Osteoblast (primary cell): ENCODE measurements at regions not wholly inside any gene's neighbourhood (a gene's known extent, or its start where the extent isn't known, plus 50 kb on each side); places are given as distances from the start of the nearest gene placed in this dataset.

Source experiments
- DNase-seq: peaks from one replicate; pipeline ENCODE4 v3.0.0; 2011; ENCODE audit warnings: low spot score, mixed read lengths; ENCODE audit not compliant: insufficient read length; ENCODE audit errors: missing footprints
- H2AFZ ChIP-seq: 2 replicates; pipeline ENCODE4 v1.6.0; 2011; ENCODE audit warnings: mild to moderate bottlenecking, low read length
- H3K27ac ChIP-seq: 2 replicates; pipeline ENCODE4 v1.5.1; 2011; ENCODE audit warnings: mild to moderate bottlenecking, low read depth, low read length, moderate library complexity
- H3K27me3 ChIP-seq: 2 replicates; pipeline ENCODE4 v1.6.0; 2012; ENCODE audit warnings: mild to moderate bottlenecking, control low read depth, inconsistent platforms, low read length, moderate library complexity; ENCODE audit not compliant: insufficient read depth
- H3K36me3 ChIP-seq: 2 replicates; pipeline ENCODE4 v1.5.1; 2011; ENCODE audit warnings: mild to moderate bottlenecking, low read length, control low read depth, moderate library complexity; ENCODE audit not compliant: insufficient read depth
- H3K4me1 ChIP-seq: 2 replicates; pipeline ENCODE4 v1.5.1; 2011; ENCODE audit warnings: mild to moderate bottlenecking, low read length, control low read depth, moderate library complexity; ENCODE audit not compliant: insufficient read depth
- H3K4me2 ChIP-seq: 2 replicates; pipeline ENCODE4 v1.6.0; 2011; ENCODE audit warnings: mild to moderate bottlenecking, low read length; ENCODE audit not compliant: insufficient read depth
- H3K4me3 ChIP-seq: fragments of 200-600 bp; sonication (generic); 3 replicates; pipeline ENCODE4 v1.5.1; 2012; ENCODE audit warnings: mild to moderate bottlenecking, low read length, inconsistent platforms; ENCODE audit not compliant: insufficient read depth
- H3K79me2 ChIP-seq: 2 replicates; pipeline ENCODE4 v1.6.0; 2012; ENCODE audit warnings: mild to moderate bottlenecking, low read length, control low read depth, inconsistent platforms; ENCODE audit not compliant: insufficient read depth
- H3K9me3 ChIP-seq: 2 replicates; pipeline ENCODE4 v1.5.1; 2011; ENCODE audit warnings: low read depth, low read length, control low read depth
- H4K20me1 ChIP-seq: 2 replicates; pipeline ENCODE4 v1.6.0; 2012; ENCODE audit warnings: mild to moderate bottlenecking, low read length, control low read depth; ENCODE audit not compliant: insufficient read depth
- CTCF ChIP-seq: IDR thresholded peaks from 2 replicates; pipeline ENCODE4 v1.5.1; 2011; ENCODE audit warnings: mild to moderate bottlenecking, low read depth, low read length, moderate library complexity; ENCODE audit errors: extremely low read depth

- Histone ChIP-seq H3K9me3 (no peaks in the 10 kb centered on the region), H3K4me2 (no peak overlapping the region), H3K4me3 (no peak overlapping the region), H2AFZ (no peak overlapping the region), H4K20me1 (no peaks in the 10 kb centered on the region), H3K79me2 (no peaks in the 10 kb centered on the region), H3K27ac (peak overlapping the region; percentile 66), H3K36me3 (no peaks in the 10 kb centered on the region), H3K4me1 (peaks cover 42% of the 10 kb centered on the region), H3K27me3 (no peaks in the 10 kb centered on the region)
- no peak for TF ChIP-seq CTCF
- DNase-seq, result peak; percentile 66
Observed at GRCh38 chr6:113009682-113010081, 662.6 kb downstream of the RFPL4B start.

GRCh38 chr6:113010196-113010989 lies 663.3 kb downstream of the RFPL4B start:
- H3K4me3 ChIP-seq, result no peak overlapping the region
- no peaks in the 10 kb centered on the region for H4K20me1 ChIP-seq
- no peaks in the 10 kb centered on the region for H3K36me3 ChIP-seq
- H3K79me2 ChIP-seq, result no peaks in the 10 kb centered on the region
- no peak for DNase-seq
- peaks cover 47% of the 10 kb centered on the region for H3K4me1 ChIP-seq
- no peak for TF ChIP-seq CTCF
- no peak overlapping the region for H3K4me2 ChIP-seq
- H3K27me3 ChIP-seq, result no peaks in the 10 kb centered on the region
- peak overlapping the region; percentile 58 for H2AFZ ChIP-seq
- no peaks in the 10 kb centered on the region for H3K9me3 ChIP-seq
- peak overlapping the region; percentile 66 for H3K27ac ChIP-seq

GRCh38 chr6:113011389-113011788 lies 664.3 kb downstream of the RFPL4B start:
- Histone ChIP-seq H3K36me3 (no peaks in the 10 kb centered on the region), H3K27ac (peak overlapping the region; percentile 66), H2AFZ (no peak overlapping the region), H4K20me1 (no peaks in the 10 kb centered on the region), H3K4me3 (no peak overlapping the region), H3K79me2 (no peaks in the 10 kb centered on the region), H3K4me2 (peak overlapping the region; percentile 29), H3K4me1 (peaks cover 47% of the 10 kb centered on the region), H3K9me3 (no peaks in the 10 kb centered on the region), H3K27me3 (no peaks in the 10 kb centered on the region)
- no peak for DNase-seq
- no peak for TF ChIP-seq CTCF

GRCh38 chr6:113011801-113012200 lies 664.7 kb downstream of the RFPL4B start:
- Histone ChIP-seq H3K79me2 (no peaks in the 10 kb centered on the region), H3K4me2 (peak overlapping the region; percentile 29), H3K4me3 (no peak overlapping the region), H3K27ac (peak overlapping the region; percentile 47), H3K27me3 (no peaks in the 10 kb centered on the region), H4K20me1 (no peaks in the 10 kb centered on the region), H2AFZ (peak overlapping the region; percentile 4), H3K9me3 (no peaks in the 10 kb centered on the region), H3K4me1 (peaks cover 47% of the 10 kb centered on the region), H3K36me3 (no peaks in the 10 kb centered on the region)
- no peak for DNase-seq
- no peak for TF ChIP-seq CTCF
